Keratinocyte (primary cell): ENCODE measurements at regions not wholly inside any gene's neighbourhood (a gene's known extent, or its start where the extent isn't known, plus 50 kb on each side); places are given as distances from the start of the nearest gene placed in this dataset.

Source experiments
- DNase-seq: peaks from one replicate; pipeline ENCODE4 v3.0.0-alpha.2; 2011; ENCODE audit warnings: low read depth, missing footprints, low spot score
- FAIRE-seq: peaks from 2 replicates; lab custom pipeline; 2011; peaks lifted over from hg19 to GRCh38; lab: Jason Lieb, UNC
- H2AFZ ChIP-seq: 2 replicates; pipeline ENCODE4 v1.6.0; 2012; ENCODE audit warnings: low read length, control low read depth, inconsistent platforms; ENCODE audit not compliant: control insufficient read depth
- H3K27ac ChIP-seq: 2 replicates; pipeline ENCODE4 v1.5.1; 2011; ENCODE audit warnings: low read length; ENCODE audit not compliant: control insufficient read depth, insufficient read depth
- H3K27me3 ChIP-seq: 3 replicates; pipeline ENCODE4 v1.6.0; 2011; ENCODE audit warnings: low read length; ENCODE audit not compliant: control insufficient read depth, insufficient read depth; ENCODE audit errors: extremely low read depth
- H3K36me3 ChIP-seq, 2 experiments: 2 replicates in 1 of 2; 3 replicates in 1 of 2; pipeline ENCODE4 v1.5.1; 2011; ENCODE audit warnings: low read length in 2 of 2, mild to moderate bottlenecking in 1 of 2; ENCODE audit not compliant: control insufficient read depth in 2 of 2, insufficient read depth in 2 of 2; ENCODE audit errors: extremely low read depth in 1 of 2
- H3K4me1 ChIP-seq: 3 replicates; pipeline ENCODE4 v1.5.1; 2011; ENCODE audit warnings: low read length; ENCODE audit not compliant: control insufficient read depth, insufficient read depth; ENCODE audit errors: extremely low read depth
- H3K4me2 ChIP-seq: 3 replicates; pipeline ENCODE4 v1.6.0; 2011; ENCODE audit warnings: low read depth, low read length; ENCODE audit not compliant: control insufficient read depth, insufficient read depth; ENCODE audit errors: extremely low read depth
- H3K4me3 ChIP-seq, 3 experiments: fragments of 200-600 bp in 1 of 3; sonication (generic) in 1 of 3; 2 replicates in 2 of 3; 3 replicates in 1 of 3; pipeline ENCODE4 v1.5.1; 2011 to 2016; ENCODE audit warnings: low read length in 3 of 3, mild to moderate bottlenecking in 3 of 3, control low read depth in 2 of 3, inconsistent platforms in 1 of 3, low read depth in 1 of 3, mixed read lengths in 1 of 3, mixed run types in 1 of 3, moderate library complexity in 1 of 3; ENCODE audit not compliant: control insufficient read depth in 2 of 3, insufficient read depth in 2 of 3; ENCODE audit errors: extremely low read depth in 1 of 3
- H3K79me2 ChIP-seq: 2 replicates; pipeline ENCODE4 v1.6.0; 2012; ENCODE audit warnings: low read length; ENCODE audit not compliant: control insufficient read depth, insufficient read depth
- H3K9ac ChIP-seq: 3 replicates; pipeline ENCODE4 v1.6.0; 2011; ENCODE audit warnings: low read length; ENCODE audit not compliant: control insufficient read depth, insufficient read depth; ENCODE audit errors: extremely low read depth
- H3K9me1 ChIP-seq: 3 replicates; pipeline ENCODE4 v1.6.0; 2011; ENCODE audit warnings: low read length; ENCODE audit not compliant: control insufficient read depth, insufficient read depth; ENCODE audit errors: extremely low read depth
- H3K9me3 ChIP-seq: 2 replicates; pipeline ENCODE4 v1.5.1; 2012; ENCODE audit warnings: low read depth, low read length; ENCODE audit not compliant: control insufficient read depth
- H4K20me1 ChIP-seq: 3 replicates; pipeline ENCODE4 v1.6.0; 2011; ENCODE audit warnings: low read length; ENCODE audit not compliant: control insufficient read depth, insufficient read depth; ENCODE audit errors: extremely low read depth
- CTCF ChIP-seq, 3 experiments: IDR thresholded peaks in 1 of 3; conservative IDR thresholded peaks in 1 of 3; optimal IDR thresholded peaks in 1 of 3; 2 replicates in 2 of 3; 3 replicates in 1 of 3; pipeline versions ENCODE3 to v1.5.1; 2011; ENCODE audit warnings: low read length in 3 of 3, mild to moderate bottlenecking in 3 of 3, moderate library complexity in 2 of 3, control low read depth in 1 of 3, inconsistent platforms in 1 of 3; ENCODE audit not compliant: insufficient read depth in 2 of 3; ENCODE audit errors: extremely low read depth in 1 of 3
- EZH2 ChIP-seq: IDR thresholded peaks from one replicate; pipeline ENCODE4 v1.6.1; 2012; ENCODE audit warnings: inconsistent platforms, mild to moderate bottlenecking, low read length, moderate library complexity
- dilution Hi-C: fragments of 300-500 bp; cut with MboI; formaldehyde crosslinking; loops from one replicate; pipeline ENCODE4 v1.7.0; 2020; ENCODE audit warnings: low sequenced_read_pairs; ENCODE audit not compliant: extremely low pct_ligation_motif_present

- no peak for DNase-seq
- Histone ChIP-seq H2AFZ (no peak overlapping the region), H3K27me3 (no peaks in the 10 kb centered on the region), H3K4me3 (no peak overlapping the region), H3K36me3 (no peaks in the 10 kb centered on the region), H3K79me2 (no peaks in the 10 kb centered on the region), H3K4me2 (no peak overlapping the region), H3K27ac (no peak overlapping the region), H3K9me3 (no peaks in the 10 kb centered on the region), H4K20me1 (no peaks in the 10 kb centered on the region), H3K4me1 (peaks cover 23% of the 10 kb centered on the region), H3K9ac (no peak overlapping the region), H3K9me1 (no peaks in the 10 kb centered on the region)
- dilution Hi-C loops = no loop called here
- TF ChIP-seq EZH2 (no peak), CTCF (optimal IDR thresholded peaks at IDR 0.05 in 1 of 3, IDR thresholded peaks at IDR 0.05 in 1 of 3, conservative IDR thresholded peaks at IDR 0.05 in 1 of 3; ENCODE audit: extremely low read depth in 1 of 3, insufficient read depth in 2 of 3, low read length in 3 of 3) (no peak)
- no peak for FAIRE-seq
Observed at GRCh38 chr6:14207448-14207847, 89.9 kb downstream of the CD83 start.

GRCh38 chr6:14209000-14209399, 91.4 kb downstream of the CD83 start:
- no peak overlapping the region for H3K27ac ChIP-seq
- dilution Hi-C loops = no loop called here
- TF ChIP-seq CTCF (optimal IDR thresholded peaks at IDR 0.05 in 1 of 3, IDR thresholded peaks at IDR 0.05 in 1 of 3, conservative IDR thresholded peaks at IDR 0.05 in 1 of 3; ENCODE audit: extremely low read depth in 1 of 3, insufficient read depth in 2 of 3, low read length in 3 of 3) (no peak), EZH2 (no peak)

More at GRCh38 chr6:14209000-14209399, 91.4 kb downstream of the CD83 start:
- no peak for DNase-seq
- H2AFZ ChIP-seq = no peak overlapping the region
- no peaks in the 10 kb centered on the region for H3K36me3 ChIP-seq
- FAIRE-seq = no peak
- no peaks in the 10 kb centered on the region for H3K79me2 ChIP-seq
- no peak overlapping the region for H3K4me3 ChIP-seq
- H3K9me1 ChIP-seq = no peaks in the 10 kb centered on the region
- peaks cover 23% of the 10 kb centered on the region for H3K4me1 ChIP-seq
- H3K27me3 ChIP-seq = no peaks in the 10 kb centered on the region
- no peak overlapping the region for H3K4me2 ChIP-seq
- H3K9ac ChIP-seq = no peak overlapping the region
- no peaks in the 10 kb centered on the region for H4K20me1 ChIP-seq
- H3K9me3 ChIP-seq = no peaks in the 10 kb centered on the region
